Keratinocyte (primary cell): ENCODE measurements at regions not wholly inside any gene's neighbourhood (a gene's known extent, or its start where the extent isn't known, plus 50 kb on each side); places are given as distances from the start of the nearest gene placed in this dataset.
A peak's percentile ranks its signal among the peaks of the same experiment; 100 is the strongest.

Experiments used
- DNase-seq: peaks from one replicate; pipeline ENCODE4 v3.0.0-alpha.2; 2011; ENCODE audit warnings: low read depth, missing footprints, low spot score
- FAIRE-seq: peaks from 2 replicates; lab custom pipeline; 2011; peaks lifted over from hg19 to GRCh38; lab: Jason Lieb, UNC
- H2AFZ ChIP-seq: 2 replicates; pipeline ENCODE4 v1.6.0; 2012; ENCODE audit warnings: low read length, control low read depth, inconsistent platforms; ENCODE audit not compliant: control insufficient read depth
- H3K27ac ChIP-seq: 2 replicates; pipeline ENCODE4 v1.5.1; 2011; ENCODE audit warnings: low read length; ENCODE audit not compliant: control insufficient read depth, insufficient read depth
- H3K27me3 ChIP-seq: 3 replicates; pipeline ENCODE4 v1.6.0; 2011; ENCODE audit warnings: low read length; ENCODE audit not compliant: control insufficient read depth, insufficient read depth; ENCODE audit errors: extremely low read depth
- H3K36me3 ChIP-seq, 2 experiments: 2 replicates in 1 of 2; 3 replicates in 1 of 2; pipeline ENCODE4 v1.5.1; 2011; ENCODE audit warnings: low read length in 2 of 2, mild to moderate bottlenecking in 1 of 2; ENCODE audit not compliant: control insufficient read depth in 2 of 2, insufficient read depth in 2 of 2; ENCODE audit errors: extremely low read depth in 1 of 2
- H3K4me1 ChIP-seq: 3 replicates; pipeline ENCODE4 v1.5.1; 2011; ENCODE audit warnings: low read length; ENCODE audit not compliant: control insufficient read depth, insufficient read depth; ENCODE audit errors: extremely low read depth
- H3K4me2 ChIP-seq: 3 replicates; pipeline ENCODE4 v1.6.0; 2011; ENCODE audit warnings: low read depth, low read length; ENCODE audit not compliant: control insufficient read depth, insufficient read depth; ENCODE audit errors: extremely low read depth
- H3K4me3 ChIP-seq, 3 experiments: fragments of 200-600 bp in 1 of 3; sonication (generic) in 1 of 3; 2 replicates in 2 of 3; 3 replicates in 1 of 3; pipeline ENCODE4 v1.5.1; 2011 to 2016; ENCODE audit warnings: low read length in 3 of 3, mild to moderate bottlenecking in 3 of 3, control low read depth in 2 of 3, inconsistent platforms in 1 of 3, low read depth in 1 of 3, mixed read lengths in 1 of 3, mixed run types in 1 of 3, moderate library complexity in 1 of 3; ENCODE audit not compliant: control insufficient read depth in 2 of 3, insufficient read depth in 2 of 3; ENCODE audit errors: extremely low read depth in 1 of 3
- H3K79me2 ChIP-seq: 2 replicates; pipeline ENCODE4 v1.6.0; 2012; ENCODE audit warnings: low read length; ENCODE audit not compliant: control insufficient read depth, insufficient read depth
- H3K9ac ChIP-seq: 3 replicates; pipeline ENCODE4 v1.6.0; 2011; ENCODE audit warnings: low read length; ENCODE audit not compliant: control insufficient read depth, insufficient read depth; ENCODE audit errors: extremely low read depth
- H3K9me1 ChIP-seq: 3 replicates; pipeline ENCODE4 v1.6.0; 2011; ENCODE audit warnings: low read length; ENCODE audit not compliant: control insufficient read depth, insufficient read depth; ENCODE audit errors: extremely low read depth
- H3K9me3 ChIP-seq: 2 replicates; pipeline ENCODE4 v1.5.1; 2012; ENCODE audit warnings: low read depth, low read length; ENCODE audit not compliant: control insufficient read depth
- H4K20me1 ChIP-seq: 3 replicates; pipeline ENCODE4 v1.6.0; 2011; ENCODE audit warnings: low read length; ENCODE audit not compliant: control insufficient read depth, insufficient read depth; ENCODE audit errors: extremely low read depth
- CTCF ChIP-seq, 3 experiments: IDR thresholded peaks in 1 of 3; conservative IDR thresholded peaks in 1 of 3; optimal IDR thresholded peaks in 1 of 3; 2 replicates in 2 of 3; 3 replicates in 1 of 3; pipeline versions ENCODE3 to v1.5.1; 2011; ENCODE audit warnings: low read length in 3 of 3, mild to moderate bottlenecking in 3 of 3, moderate library complexity in 2 of 3, control low read depth in 1 of 3, inconsistent platforms in 1 of 3; ENCODE audit not compliant: insufficient read depth in 2 of 3; ENCODE audit errors: extremely low read depth in 1 of 3
- EZH2 ChIP-seq: IDR thresholded peaks from one replicate; pipeline ENCODE4 v1.6.1; 2012; ENCODE audit warnings: inconsistent platforms, mild to moderate bottlenecking, low read length, moderate library complexity
- dilution Hi-C: fragments of 300-500 bp; cut with MboI; formaldehyde crosslinking; loops from one replicate; pipeline ENCODE4 v1.7.0; 2020; ENCODE audit warnings: low sequenced_read_pairs; ENCODE audit not compliant: extremely low pct_ligation_motif_present

- H3K9ac ChIP-seq = no peak overlapping the region
- peak overlapping the region; percentile 92 for H3K27ac ChIP-seq
- H3K27me3 ChIP-seq = no peaks in the 10 kb centered on the region
- DNase-seq (no peak), FAIRE-seq (peak; percentile 80)
- H3K4me2 ChIP-seq = peak overlapping the region; percentile 86
- peak overlapping the region in 1 of 3 experiments; percentile 59 for H3K4me3 ChIP-seq
- TF ChIP-seq CTCF (optimal IDR thresholded peaks at IDR 0.05 in 1 of 3, IDR thresholded peaks at IDR 0.05 in 1 of 3, conservative IDR thresholded peaks at IDR 0.05 in 1 of 3; ENCODE audit: extremely low read depth in 1 of 3, insufficient read depth in 2 of 3, low read length in 3 of 3) (no peak), EZH2 (no peak)
- dilution Hi-C loops = no loop called here
- peak overlapping the region; percentile 61 for H2AFZ ChIP-seq
- H3K9me3 ChIP-seq = no peaks in the 10 kb centered on the region
- H3K36me3 ChIP-seq = no peaks in the 10 kb centered on the region
- no peaks in the 10 kb centered on the region for H3K79me2 ChIP-seq
- H3K9me1 ChIP-seq = no peaks in the 10 kb centered on the region
- peaks cover 34% of the 10 kb centered on the region for H3K4me1 ChIP-seq
- H4K20me1 ChIP-seq = no peaks in the 10 kb centered on the region
These were observed 119.7 kb upstream of the LRIG3 start for GRCh38 chr12:59040043-59040442.

GRCh38 chr12:59039005-59039404 lies 118.7 kb upstream of the LRIG3 start:
- no peaks in the 10 kb centered on the region for H3K79me2 ChIP-seq
- TF ChIP-seq CTCF (optimal IDR thresholded peaks at IDR 0.05 in 1 of 3, IDR thresholded peaks at IDR 0.05 in 1 of 3, conservative IDR thresholded peaks at IDR 0.05 in 1 of 3; ENCODE audit: extremely low read depth in 1 of 3, insufficient read depth in 2 of 3, low read length in 3 of 3) (no peak), EZH2 (no peak)
- no peak overlapping the region for H3K4me2 ChIP-seq
- FAIRE-seq (no peak), DNase-seq (no peak)
- H3K4me3 ChIP-seq = no peak overlapping the region
- H3K9me3 ChIP-seq = no peaks in the 10 kb centered on the region
- H3K9ac ChIP-seq = no peak overlapping the region
- no peaks in the 10 kb centered on the region for H3K36me3 ChIP-seq
- dilution Hi-C loops = no loop called here
- H3K4me1 ChIP-seq = peaks cover 34% of the 10 kb centered on the region
- H3K9me1 ChIP-seq = no peaks in the 10 kb centered on the region
- no peaks in the 10 kb centered on the region for H4K20me1 ChIP-seq
- no peak overlapping the region for H3K27ac ChIP-seq
- H3K27me3 ChIP-seq = no peaks in the 10 kb centered on the region
- H2AFZ ChIP-seq = no peak overlapping the region
